GM23248 (cell line): ENCODE measurements at regions not wholly inside any gene's neighbourhood (a gene's known extent, or its start where the extent isn't known, plus 50 kb on each side); places are given as distances from the start of the nearest gene placed in this dataset.

ENCODE experiments used
- EZH2 ChIP-seq: fragments of 200-600 bp; sonication (generic); IDR thresholded peaks from 2 replicates; pipeline ENCODE4 v1.6.1; 2018; ENCODE audit warnings: antibody characterized with exemption, mild to moderate bottlenecking; ENCODE audit not compliant: insufficient read depth, poor library complexity, severe bottlenecking
- EZH2phosphoT487 ChIP-seq: fragments of 200-600 bp; sonication (generic); IDR thresholded peaks from 2 replicates; pipeline ENCODE4 v1.6.1; 2018; ENCODE audit warnings: antibody characterized with exemption, moderate library complexity, mild to moderate bottlenecking, low read depth; ENCODE audit not compliant: insufficient read depth

- TF ChIP-seq EZH2 = no peak
- no peak for TF ChIP-seq EZH2phosphoT487
Measured at GRCh38 chr11:19400296-19400695, 159.6 kb upstream of the E2F8 start.
